DND-41 (cell line): ENCODE measurements at regions not wholly inside any gene's neighbourhood (a gene's known extent, or its start where the extent isn't known, plus 50 kb on each side); places are given as distances from the start of the nearest gene placed in this dataset.

ENCODE experiments used
- ATAC-seq: fragments of 200-7000 bp; cut with Tn5 transposase; 3 replicates; pipeline ENCODE4 v1.9.1; 2021; ENCODE audit warnings: low read depth; ENCODE audit not compliant: insufficient read depth
- DNase-seq: peaks from one replicate; pipeline ENCODE4 v3.0.0-alpha.2; 2020
- H2AFZ ChIP-seq: 2 replicates; pipeline ENCODE4 v1.6.0; 2012; ENCODE audit warnings: low read depth, low read length
- H3K27ac ChIP-seq: 2 replicates; pipeline ENCODE4 v1.5.1; 2012; ENCODE audit warnings: low read length, inconsistent platforms
- H3K27me3 ChIP-seq: fragments of 200-600 bp; sonication (generic); 2 replicates; pipeline ENCODE4 v1.6.0; 2012; ENCODE audit warnings: low read length, mild to moderate bottlenecking, inconsistent platforms; ENCODE audit not compliant: insufficient read depth, poor library complexity
- H3K36me3 ChIP-seq: 2 replicates; pipeline ENCODE4 v1.5.1; 2012; ENCODE audit warnings: low read length, inconsistent platforms; ENCODE audit not compliant: insufficient read depth
- H3K4me1 ChIP-seq: 2 replicates; pipeline ENCODE4 v1.5.1; 2012; ENCODE audit warnings: mild to moderate bottlenecking, low read length; ENCODE audit not compliant: insufficient read depth
- H3K4me2 ChIP-seq: 2 replicates; pipeline ENCODE4 v1.6.0; 2012; ENCODE audit warnings: mild to moderate bottlenecking, moderate library complexity, low read length, inconsistent platforms; ENCODE audit not compliant: insufficient read depth
- H3K4me3 ChIP-seq, 2 experiments: fragments of 200-600 bp in 1 of 2; shearing (Covaris generic) in 1 of 2; 2 replicates each; pipeline ENCODE4 v1.5.1; 2012 to 2016; ENCODE audit warnings: inconsistent platforms in 2 of 2, low read length in 2 of 2, mild to moderate bottlenecking in 2 of 2, low read depth in 1 of 2, moderate library complexity in 1 of 2
- H3K79me2 ChIP-seq: 2 replicates; pipeline ENCODE4 v1.6.0; 2012; ENCODE audit warnings: low read length, inconsistent platforms; ENCODE audit not compliant: insufficient read depth
- H3K9ac ChIP-seq: 2 replicates; pipeline ENCODE4 v1.6.0; 2012; ENCODE audit warnings: low read depth, mild to moderate bottlenecking, inconsistent platforms, low read length, moderate library complexity
- H3K9me3 ChIP-seq: 2 replicates; pipeline ENCODE4 v1.5.1; 2012; ENCODE audit warnings: low read length, moderate library complexity, mild to moderate bottlenecking, inconsistent platforms; ENCODE audit not compliant: insufficient read depth, severe bottlenecking
- H4K20me1 ChIP-seq: 2 replicates; pipeline ENCODE4 v1.6.0; 2012; ENCODE audit warnings: low read length; ENCODE audit not compliant: insufficient read depth
- EZH2 ChIP-seq: IDR thresholded peaks from 3 replicates; pipeline ENCODE4 v1.6.1; 2012; ENCODE audit warnings: borderline replicate concordance, low read depth, mild to moderate bottlenecking, moderate library complexity, low read length, inconsistent platforms; ENCODE audit not compliant: severe bottlenecking
- TF ChIP-seq, protein P1 (sequence below): IDR thresholded peaks from 2 replicates; pipeline ENCODE4 v1.5.1; 2012; ENCODE audit warnings: borderline replicate concordance, low read length, moderate library complexity, mild to moderate bottlenecking; ENCODE audit not compliant: poor library complexity, severe bottlenecking; ENCODE audit errors: extremely low read depth

DNA sequence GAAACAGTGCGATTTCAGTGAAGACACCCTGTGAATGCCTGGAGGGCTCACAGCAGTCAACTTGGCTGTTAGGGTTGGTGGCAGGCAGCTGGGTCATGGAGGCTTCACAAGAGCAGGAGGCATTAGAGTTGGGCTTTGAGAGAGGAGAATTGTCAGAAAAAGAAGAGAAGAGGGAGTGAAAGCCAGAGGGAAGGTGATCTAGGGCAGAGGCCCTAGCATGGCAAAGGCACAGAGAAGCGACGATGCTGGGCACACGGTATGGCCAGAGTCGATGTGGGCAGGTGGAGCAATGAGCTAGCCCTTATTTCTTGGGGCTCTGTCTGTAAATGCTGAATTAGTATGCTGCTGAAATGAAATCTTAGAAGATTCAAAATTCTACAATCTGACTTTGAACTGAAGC is 52.6 kb upstream of the OLFM4 start:
- Histone ChIP-seq H3K4me3 (no peak overlapping the region), H3K79me2 (no peaks in the 10 kb centered on the region), H3K9me3 (no peaks in the 10 kb centered on the region), H3K4me1 (no peaks in the 10 kb centered on the region), H2AFZ (no peak overlapping the region), H4K20me1 (no peaks in the 10 kb centered on the region), H3K36me3 (no peaks in the 10 kb centered on the region), H3K9ac (no peak overlapping the region), H3K27ac (no peak overlapping the region), H3K4me2 (no peak overlapping the region), H3K27me3 (peaks cover 4% of the 10 kb centered on the region)
- no peak for ATAC-seq
- TF ChIP-seq, protein P1, sequence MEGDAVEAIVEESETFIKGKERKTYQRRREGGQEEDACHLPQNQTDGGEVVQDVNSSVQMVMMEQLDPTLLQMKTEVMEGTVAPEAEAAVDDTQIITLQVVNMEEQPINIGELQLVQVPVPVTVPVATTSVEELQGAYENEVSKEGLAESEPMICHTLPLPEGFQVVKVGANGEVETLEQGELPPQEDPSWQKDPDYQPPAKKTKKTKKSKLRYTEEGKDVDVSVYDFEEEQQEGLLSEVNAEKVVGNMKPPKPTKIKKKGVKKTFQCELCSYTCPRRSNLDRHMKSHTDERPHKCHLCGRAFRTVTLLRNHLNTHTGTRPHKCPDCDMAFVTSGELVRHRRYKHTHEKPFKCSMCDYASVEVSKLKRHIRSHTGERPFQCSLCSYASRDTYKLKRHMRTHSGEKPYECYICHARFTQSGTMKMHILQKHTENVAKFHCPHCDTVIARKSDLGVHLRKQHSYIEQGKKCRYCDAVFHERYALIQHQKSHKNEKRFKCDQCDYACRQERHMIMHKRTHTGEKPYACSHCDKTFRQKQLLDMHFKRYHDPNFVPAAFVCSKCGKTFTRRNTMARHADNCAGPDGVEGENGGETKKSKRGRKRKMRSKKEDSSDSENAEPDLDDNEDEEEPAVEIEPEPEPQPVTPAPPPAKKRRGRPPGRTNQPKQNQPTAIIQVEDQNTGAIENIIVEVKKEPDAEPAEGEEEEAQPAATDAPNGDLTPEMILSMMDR = no peak
- no peak for DNase-seq

DNA sequence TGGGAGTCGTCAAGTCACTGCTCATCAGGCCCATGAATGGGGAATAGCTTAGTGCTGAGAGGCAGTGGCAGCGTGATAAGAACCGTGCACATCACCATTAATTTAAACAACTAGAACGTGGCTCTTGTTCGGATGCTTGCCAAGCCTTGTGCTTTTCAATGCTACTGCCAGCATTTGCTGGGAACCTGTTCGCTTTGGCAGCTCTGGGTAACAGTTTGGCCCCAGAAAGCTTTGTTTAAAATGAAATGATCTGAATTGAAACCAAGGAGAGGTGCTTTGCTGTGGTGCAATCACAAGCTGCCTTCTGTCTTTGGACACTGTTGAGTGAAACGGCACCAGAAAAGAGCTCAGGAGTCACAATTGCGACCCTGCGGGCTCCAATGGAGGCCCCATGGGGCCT is 53.5 kb upstream of the OLFM4 start:
- ATAC-seq = no peak

DNA sequence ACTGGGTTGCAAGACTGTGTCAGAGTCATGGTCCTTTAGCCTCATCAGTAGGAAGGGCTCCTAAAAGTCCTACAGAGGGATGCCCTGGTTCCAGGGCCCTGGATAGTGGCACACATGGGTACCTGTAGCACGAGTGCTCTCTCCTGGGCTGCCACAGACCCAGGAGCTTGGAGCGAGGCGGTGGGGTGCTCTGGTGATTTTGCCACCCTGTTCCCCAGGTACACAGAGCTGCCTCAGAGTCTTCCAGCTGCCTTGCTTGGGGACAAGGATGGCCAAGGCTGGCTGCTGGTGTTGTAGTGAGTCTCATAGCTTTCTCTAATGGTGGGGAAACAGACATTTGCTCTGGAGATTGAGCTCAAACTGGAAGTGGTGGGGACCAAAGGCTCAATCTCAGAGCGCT is 53.9 kb upstream of the OLFM4 start:
- H3K4me2 ChIP-seq = no peak overlapping the region
- H3K9ac ChIP-seq = no peak overlapping the region
- ATAC-seq = no peak
- no peak overlapping the region for H2AFZ ChIP-seq
- H3K4me3 ChIP-seq = no peak overlapping the region
- H3K4me1 ChIP-seq = peaks cover under 1% of the 10 kb centered on the region
- H3K36me3 ChIP-seq = no peaks in the 10 kb centered on the region
- TF ChIP-seq, protein P1 = no peak
- TF ChIP-seq EZH2 = no peak
- H4K20me1 ChIP-seq = no peaks in the 10 kb centered on the region
- no peak for DNase-seq
- no peak overlapping the region for H3K27ac ChIP-seq
- no peaks in the 10 kb centered on the region for H3K9me3 ChIP-seq
- H3K79me2 ChIP-seq = no peaks in the 10 kb centered on the region
- H3K27me3 ChIP-seq = no peaks in the 10 kb centered on the region

More for the DNA sequence above, 53.5 kb upstream of the OLFM4 start:
- no peaks in the 10 kb centered on the region for H3K36me3 ChIP-seq
- peaks cover 2% of the 10 kb centered on the region for H3K27me3 ChIP-seq
- H2AFZ ChIP-seq = no peak overlapping the region
- H4K20me1 ChIP-seq = no peaks in the 10 kb centered on the region
- H3K9me3 ChIP-seq = no peaks in the 10 kb centered on the region
- no peaks in the 10 kb centered on the region for H3K4me1 ChIP-seq
- no peak for DNase-seq
- H3K79me2 ChIP-seq = no peaks in the 10 kb centered on the region
- no peak overlapping the region for H3K9ac ChIP-seq
- no peak overlapping the region for H3K4me3 ChIP-seq
- no peak overlapping the region for H3K4me2 ChIP-seq
- H3K27ac ChIP-seq = no peak overlapping the region
- no peak for TF ChIP-seq EZH2
- TF ChIP-seq, protein P1 = no peak

DNA sequence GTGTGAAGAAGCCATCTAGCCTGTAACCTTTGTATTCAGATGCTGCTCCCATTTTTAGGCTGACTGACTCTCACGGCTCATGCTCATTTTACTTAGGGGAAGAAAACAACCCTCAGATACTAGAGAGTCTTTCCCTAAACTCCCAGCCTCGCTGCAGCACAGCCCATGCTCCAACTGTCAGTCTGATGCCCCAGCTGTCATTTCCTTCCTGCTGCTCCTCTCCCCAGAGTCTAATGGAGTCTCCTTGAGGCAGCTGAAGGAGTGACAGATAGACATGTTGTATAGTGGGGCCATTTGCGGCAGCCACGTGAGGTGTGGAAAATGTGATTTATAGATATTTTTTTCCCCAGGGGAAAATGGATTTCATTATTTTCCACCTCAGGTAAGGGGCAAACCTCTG is 59.2 kb upstream of the OLFM4 start:
- no peaks in the 10 kb centered on the region for H4K20me1 ChIP-seq
- H3K9me3 ChIP-seq = no peaks in the 10 kb centered on the region
- peak overlapping the region; percentile 43 for H2AFZ ChIP-seq
- H3K27me3 ChIP-seq = no peaks in the 10 kb centered on the region
- no peak overlapping the region for H3K4me3 ChIP-seq
- H3K79me2 ChIP-seq = no peaks in the 10 kb centered on the region
- H3K27ac ChIP-seq = peak overlapping the region; percentile 60
- ATAC-seq (peak; percentile 57), DNase-seq (peak; percentile 30)
- H3K4me1 ChIP-seq = peaks cover 20% of the 10 kb centered on the region
- TF ChIP-seq, protein P1 = peak; percentile 22
- no peak for TF ChIP-seq EZH2
- no peak overlapping the region for H3K9ac ChIP-seq
- peak overlapping the region; percentile 36; the same call in 1 of the 2 replicates for H3K4me2 ChIP-seq
- H3K36me3 ChIP-seq = no peaks in the 10 kb centered on the region
